Ovary (tissue), 7 donors: ENCODE measurements at regions not wholly inside any gene's neighbourhood (a gene's known extent, or its start where the extent isn't known, plus 50 kb on each side); places are given as distances from the start of the nearest gene placed in this dataset.
"Not testable (repeated sequence)": the region's sequence is repeated elsewhere in the genome, so short reads cannot be mapped to it uniquely, and the experiment has no call there.

Source experiments
- DNase-seq, 5 donors: peaks; one replicate each; pipeline ENCODE4 v3.0.0-alpha.2; 2019 to 2020
- H3K27ac ChIP-seq, 2 donors: fragments of 200-600 bp; one replicate each; pipeline versions ENCODE4 v1.5.1 to v1.8.0; 2019 to 2022
- H3K27me3 ChIP-seq: fragments of 200-600 bp; one replicate; pipeline ENCODE4 v1.8.0; 2022
- H3K36me3 ChIP-seq: fragments of 200-600 bp; sonication (generic); one replicate; pipeline ENCODE4 v1.5.1; 2019
- H3K4me1 ChIP-seq: one replicate; pipeline ENCODE4 v1.8.1; 2013; ENCODE audit warnings: mild to moderate bottlenecking, moderate library complexity; ENCODE audit not compliant: insufficient read depth
- H3K4me3 ChIP-seq: fragments of 200-600 bp; sonication (generic); one replicate; pipeline ENCODE4 v1.5.1; 2017
- H3K9me3 ChIP-seq, 2 donors: fragments of 200-600 bp in 1 of 2; sonication (generic) in 1 of 2; one replicate each; pipeline versions ENCODE4 v1.5.1 to v1.8.1; 2013 to 2019; ENCODE audit warnings: mild to moderate bottlenecking in 1 of 2, moderate library complexity in 1 of 2
- CTCF ChIP-seq, 3 donors: fragments of 450-650 bp in 2 of 3; fragments of 200-600 bp in 1 of 3; IDR thresholded peaks; one replicate each; pipeline versions ENCODE4 v1.5.1 to v1.8.0; 2016 to 2022; ENCODE audit warnings: antibody characterized with exemption in 3 of 3, mild to moderate bottlenecking in 1 of 3
- EP300 ChIP-seq: sonication (generic); formaldehyde crosslinking; IDR thresholded peaks from one replicate; pipeline ENCODE4 v1.6.1; 2017; ENCODE audit warnings: antibody characterized with exemption
- POLR2A ChIP-seq: fragments of 450-650 bp; IDR thresholded peaks from one replicate; pipeline ENCODE4 v1.6.1; 2017; ENCODE audit warnings: antibody characterized with exemption, mild to moderate bottlenecking, moderate library complexity
- WGBS, 3 donors: extraction: QIAGEN DNeasy Blood & Tissue Kit in 1 of 3; methylation state at CpG; one replicate each; pipeline versions ENCODE4 v1.1.5 to v1.1.7; 2013 to 2017; 5-methylcytosine and 5-hydroxymethylcytosine counted together
- intact Hi-C, 4 donors: fragments of 100-400 bp; cut with DNase I; formaldehyde crosslinking; loops; one replicate each; pipeline versions ENCODE4 v1.11.0 to v1.15.1; 2022 to 2023
- donor health status: DM: no; HTN: no; CAD: no; lungs with moderate emphysema.
- donor health status: DM: no; HTN: no; CAD: no.
- donor health status: Bipolar disorder and iron deficiency.
- donor health status: DM: no; HTN: no; CAD: no.
- donor health status: DM: yes; HTN: yes; CAD: no.

- H3K9me3 ChIP-seq: no peaks in the 10 kb centered on the region
- intact Hi-C loops: no loop called here
- H3K27me3 ChIP-seq: no peaks in the 10 kb centered on the region
- no peak for DNase-seq
- H3K36me3 ChIP-seq: no peaks in the 10 kb centered on the region
- TF ChIP-seq POLR2A (no peak), CTCF (IDR thresholded peaks at IDR 0.05) (no peak), EP300 (no peak)
- H3K4me1 ChIP-seq: no peaks in the 10 kb centered on the region
- 89 to 93% (median 92%) methylated on average over 5 of the region's 5 CpGs for WGBS, 3 donors
- H3K27ac ChIP-seq: no peak overlapping the region
- H3K4me3 ChIP-seq: no peak overlapping the region
Measured at GRCh38 chr3:146702237-146702636, 97.1 kb upstream of the PLSCR5 start.

GRCh38 chr3:146701246-146701645, 96.1 kb upstream of the PLSCR5 start:
- 70 to 75% (median 75%) methylated on average over 3 of the region's 3 CpGs for WGBS, 3 donors

GRCh38 chr3:146700025-146700424, 94.9 kb upstream of the PLSCR5 start:
- intact Hi-C loops, H3K9me3 ChIP-seq, H3K4me3 ChIP-seq, H3K36me3 ChIP-seq, H3K27ac ChIP-seq, H3K27me3 ChIP-seq, H3K4me1 ChIP-seq, DNase-seq: not testable (repeated sequence)

More at GRCh38 chr3:146701246-146701645, 96.1 kb upstream of the PLSCR5 start:
- H3K4me1 ChIP-seq: no peaks in the 10 kb centered on the region
- no peak overlapping the region for H3K4me3 ChIP-seq
- intact Hi-C loops: no loop called here
- no peaks in the 10 kb centered on the region for H3K27me3 ChIP-seq
- TF ChIP-seq EP300 (no peak), CTCF (IDR thresholded peaks at IDR 0.05) (no peak), POLR2A (no peak)
- DNase-seq: no peak
- H3K9me3 ChIP-seq: no peaks in the 10 kb centered on the region
- H3K27ac ChIP-seq: no peak overlapping the region
- H3K36me3 ChIP-seq: no peaks in the 10 kb centered on the region

- Histone ChIP-seq H3K27me3 (no peaks in the 10 kb centered on the region), H3K4me1 (no peaks in the 10 kb centered on the region), H3K36me3 (no peaks in the 10 kb centered on the region), H3K4me3 (no peak overlapping the region), H3K9me3 (no peaks in the 10 kb centered on the region), H3K27ac (no peak overlapping the region)
- intact Hi-C loops: no loop called here
- 91 to 100% (median 97%) methylated on average over 2 of the region's 2 CpGs for WGBS, 3 donors
- no peak for TF ChIP-seq POLR2A
- no peak for TF ChIP-seq EP300
- no peak for TF ChIP-seq CTCF (IDR thresholded peaks at IDR 0.05)
- DNase-seq: no peak
Measured at GRCh38 chr3:146692254-146692653, 87.1 kb upstream of the PLSCR5 start.

GRCh38 chr3:146685050-146685814, 80.1 kb upstream of the PLSCR5 start:
- 84 to 85% (median 84%) methylated on average over 8 of the region's 8 CpGs for WGBS, 3 donors
- no peak overlapping the region for H3K27ac ChIP-seq
- intact Hi-C loops: no loop called here

More at GRCh38 chr3:146685050-146685814, 80.1 kb upstream of the PLSCR5 start:
- no peak for DNase-seq
- Histone ChIP-seq H3K36me3 (no peaks in the 10 kb centered on the region), H3K4me3 (no peak overlapping the region), H3K9me3 (no peaks in the 10 kb centered on the region), H3K4me1 (no peaks in the 10 kb centered on the region), H3K27me3 (no peaks in the 10 kb centered on the region)
- no peak for TF ChIP-seq CTCF (IDR thresholded peaks at IDR 0.05)
- no peak for TF ChIP-seq POLR2A
- no peak for TF ChIP-seq EP300
